CD1c-positive myeloid dendritic cell (primary cell): ENCODE measurements at regions not wholly inside any gene's neighbourhood (a gene's known extent, or its start where the extent isn't known, plus 50 kb on each side); places are given as distances from the start of the nearest gene placed in this dataset.
A peak's percentile ranks its signal among the peaks of the same experiment; 100 is the strongest.

ENCODE experiments used
- DNase-seq: peaks from one replicate; pipeline ENCODE4 v3.0.0-alpha.2; 2016; ENCODE audit errors: extremely low spot score

GRCh38 chr1:98072047-98072446, 151.2 kb upstream of the DPYD start:
- DNase-seq = no peak

- DNase-seq = no peak
These were observed 147.2 kb upstream of the DPYD start for GRCh38 chr1:98068016-98068415.

GRCh38 chr1:98066911-98067310, 146.1 kb upstream of the DPYD start:
- no peak for DNase-seq

- DNase-seq = no peak
These were observed 138.8 kb upstream of the DPYD start for GRCh38 chr1:98059620-98060019.

- no peak for DNase-seq
These were observed 137.8 kb upstream of the DPYD start for GRCh38 chr1:98058676-98059075.

- peak; percentile 43 for DNase-seq
These were observed 136.5 kb upstream of the DPYD start for GRCh38 chr1:98057236-98057910.

GRCh38 chr1:98056781-98057180, 135.9 kb upstream of the DPYD start:
- no peak for DNase-seq

GRCh38 chr1:98055457-98055856, 134.6 kb upstream of the DPYD start:
- no peak for DNase-seq

- DNase-seq = no peak
These were observed 134.0 kb upstream of the DPYD start for GRCh38 chr1:98054786-98055185.

- no peak for DNase-seq
These were observed 133.5 kb upstream of the DPYD start for GRCh38 chr1:98054367-98054701.

GRCh38 chr1:98053471-98054366, 132.9 kb upstream of the DPYD start:
- DNase-seq = peak; percentile 75

- peak; percentile 85 for DNase-seq
These were observed 130.3 kb upstream of the DPYD start for GRCh38 chr1:98051065-98051675.

- no peak for DNase-seq
These were observed 128.7 kb upstream of the DPYD start for GRCh38 chr1:98049370-98050135.

- no peak for DNase-seq
These were observed 128.0 kb upstream of the DPYD start for GRCh38 chr1:98048751-98049325.

GRCh38 chr1:98048244-98048643, 127.4 kb upstream of the DPYD start:
- DNase-seq = peak; percentile 71

GRCh38 chr1:98047171-98047570, 126.3 kb upstream of the DPYD start:
- DNase-seq = no peak

- peak; percentile 15 for DNase-seq
These were observed 125.2 kb upstream of the DPYD start for GRCh38 chr1:98045767-98046641.

- peak; percentile 17 for DNase-seq
These were observed 124.5 kb upstream of the DPYD start for GRCh38 chr1:98045211-98045766.

- DNase-seq = no peak
These were observed 123.9 kb upstream of the DPYD start for GRCh38 chr1:98044766-98045165.

GRCh38 chr1:98044071-98044697, 123.3 kb upstream of the DPYD start:
- DNase-seq = no peak
